ENCODE measurements at regions not wholly inside any gene's neighbourhood (a gene's known extent, or its start where the extent isn't known, plus 50 kb on each side); places are given as distances from the start of the nearest gene placed in this dataset.
A peak's percentile ranks its signal among the peaks of the same experiment; 100 is the strongest.
"Not testable (repeated sequence)": the region's sequence is repeated elsewhere in the genome, so short reads cannot be mapped to it uniquely, and the experiment has no call there.

DNA sequence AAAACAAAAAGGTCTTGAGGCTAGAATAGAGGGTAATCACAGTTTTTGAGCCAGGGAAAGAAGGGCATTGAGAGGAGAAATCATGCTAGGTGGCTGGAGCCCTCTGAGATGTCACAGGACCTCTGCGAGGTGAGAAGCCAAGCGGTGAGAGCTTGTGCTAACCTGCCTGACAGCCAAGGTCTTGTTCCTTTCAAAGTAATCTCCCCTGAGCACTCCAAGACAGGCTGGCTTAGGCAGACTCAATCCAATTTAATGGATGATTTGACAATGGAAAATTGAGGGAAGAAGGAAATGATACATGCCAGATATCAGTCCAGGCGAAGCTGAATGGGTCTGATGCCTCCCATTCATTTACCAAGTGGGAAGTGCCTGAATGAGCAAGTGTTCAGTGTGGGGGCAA, 311.9 kb upstream of the PTBP2 start:
- DNase-seq (ENCODE audit: low read depth, low spot score), result no peak

DNA sequence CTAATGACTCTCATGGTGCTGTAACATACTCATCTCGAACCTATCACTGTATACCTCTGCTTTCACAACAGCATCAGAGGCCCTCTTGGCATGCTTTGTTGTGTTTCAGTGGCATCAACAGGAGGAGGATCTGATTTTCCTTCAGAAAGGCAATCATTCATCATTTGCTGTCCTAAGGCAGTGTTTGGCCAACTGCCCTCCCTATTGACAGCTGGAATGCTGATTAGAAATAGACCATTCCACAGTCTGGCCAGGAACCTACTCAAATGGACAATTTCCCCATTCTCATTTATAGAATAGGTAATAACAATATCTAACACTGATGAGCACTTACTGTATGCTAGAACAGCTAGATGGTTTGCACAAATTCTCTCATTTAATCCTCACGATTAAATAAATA, 310.6 kb upstream of the PTBP2 start:
- no peak for DNase-seq (ENCODE audit: low read depth, low spot score)

DNA sequence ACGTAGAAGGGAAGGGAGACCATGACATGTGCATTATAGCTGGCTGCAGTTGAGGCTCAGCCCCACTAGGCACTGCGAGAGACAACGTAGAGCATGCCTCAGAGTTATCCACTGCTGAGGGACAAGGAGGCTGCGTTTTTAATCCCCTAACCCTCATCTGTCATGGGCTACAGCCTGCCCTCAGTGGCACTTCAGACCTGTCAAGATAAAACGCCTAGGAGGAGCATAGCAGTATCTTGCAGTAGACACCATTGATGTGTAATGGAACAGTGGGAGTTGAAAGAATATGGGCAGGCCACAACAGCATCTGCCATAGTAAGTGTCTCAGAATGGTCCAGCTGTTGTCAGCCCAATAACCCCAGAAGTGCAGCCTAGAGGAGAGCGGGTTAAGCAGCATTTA, 307.0 kb upstream of the PTBP2 start:
- no peak for DNase-seq (ENCODE audit: low read depth, low spot score)

DNA sequence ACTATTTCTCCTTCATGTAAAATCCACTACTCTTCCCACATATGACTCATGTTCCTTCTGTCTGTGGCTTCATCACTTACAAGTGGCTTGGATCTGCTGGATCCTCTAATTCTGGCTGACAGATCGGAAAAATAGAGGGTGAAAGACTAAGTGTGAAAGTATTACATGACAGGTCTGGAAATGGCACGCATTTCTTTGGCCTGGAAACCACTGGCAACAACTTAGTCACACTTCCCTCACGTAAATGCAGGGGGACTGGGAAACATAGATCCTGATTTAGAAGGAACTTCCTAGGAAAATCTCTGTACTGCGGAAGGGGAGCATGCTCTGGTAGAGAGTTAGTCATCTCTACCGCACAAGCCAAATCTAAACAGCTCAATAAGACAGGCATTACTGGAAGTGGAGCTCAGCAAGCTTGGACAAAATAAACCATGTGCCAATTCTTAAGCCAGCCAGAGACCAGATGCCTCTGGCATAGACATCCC, 305.4 kb upstream of the PTBP2 start:
- DNase-seq (ENCODE audit: low read depth, low spot score), result no peak

DNA sequence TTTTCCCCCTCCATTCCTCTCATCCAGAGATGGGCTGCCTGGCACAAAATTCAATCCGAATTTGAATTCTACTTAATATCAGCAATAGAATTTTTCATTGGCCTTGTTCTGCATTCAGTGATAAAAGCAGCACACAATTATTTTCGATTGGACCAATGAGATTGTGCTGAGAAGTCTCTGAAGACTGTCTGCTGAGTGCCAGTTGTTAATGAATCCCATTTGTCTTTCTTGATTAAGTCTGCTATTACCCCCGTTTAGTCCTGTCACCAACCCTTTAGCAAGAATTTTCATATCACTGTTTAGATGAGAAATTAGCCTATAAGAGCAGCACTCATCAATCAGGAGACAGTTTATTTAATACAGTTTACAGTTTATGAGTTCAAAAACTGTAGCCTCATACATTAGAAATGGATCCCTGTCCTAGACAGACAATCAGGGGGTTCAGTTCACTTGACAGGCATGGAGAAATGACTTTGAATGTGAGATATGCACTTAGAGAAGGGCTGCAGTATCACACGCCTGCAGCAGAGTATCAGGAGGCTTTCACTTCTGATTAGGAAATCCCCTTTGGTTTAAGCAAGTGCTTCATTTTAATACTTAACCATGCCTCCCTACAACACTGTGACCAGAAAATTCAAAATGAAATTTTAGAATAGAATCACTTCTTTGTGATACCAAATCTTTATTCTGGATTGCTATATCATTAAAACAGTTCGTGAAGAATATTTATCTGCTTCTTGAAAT, 304.7 kb upstream of the PTBP2 start:
- no peak for DNase-seq (ENCODE audit: low read depth, low spot score)

DNA sequence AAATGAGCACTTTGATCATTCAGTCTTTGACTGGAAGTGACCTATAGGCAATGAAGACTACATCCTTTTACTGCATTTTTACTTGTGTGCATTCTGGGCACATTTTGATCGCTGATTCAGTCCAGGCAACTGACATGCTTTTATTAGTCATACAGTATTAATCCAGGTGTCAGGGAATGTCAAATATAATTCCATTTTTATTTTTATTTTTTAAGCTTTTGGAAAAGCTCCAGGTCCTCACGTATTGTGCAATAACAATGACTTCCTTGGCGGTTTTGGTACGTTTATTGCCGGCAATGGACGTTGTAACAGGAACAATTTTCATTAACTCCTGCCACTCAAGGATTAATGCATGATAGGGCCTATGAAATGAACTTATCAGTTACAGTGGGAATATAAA, 302.6 kb upstream of the PTBP2 start:
- DNase-seq (ENCODE audit: low read depth, low spot score), result no peak

DNA sequence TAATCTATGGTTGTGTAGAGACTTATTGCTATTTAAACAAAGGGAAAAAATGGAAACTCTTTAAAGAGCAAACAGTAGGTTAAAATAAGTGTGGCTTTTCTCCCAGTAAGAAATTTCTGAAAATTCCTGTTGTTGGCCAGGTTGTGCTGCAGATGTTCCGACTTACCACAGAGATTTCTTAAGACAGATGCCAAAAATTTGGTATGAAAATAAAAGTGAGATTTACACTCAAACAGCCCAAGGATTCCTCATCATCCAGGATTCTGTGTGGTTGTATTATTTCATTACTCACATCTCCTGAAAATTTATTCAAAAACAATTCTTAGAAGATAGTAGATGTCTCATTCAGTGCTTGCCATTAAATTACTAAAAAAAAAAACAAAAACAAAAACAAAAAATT, 296.7 kb upstream of the PTBP2 start:
- no peak for DNase-seq (ENCODE audit: low read depth, low spot score)

DNA sequence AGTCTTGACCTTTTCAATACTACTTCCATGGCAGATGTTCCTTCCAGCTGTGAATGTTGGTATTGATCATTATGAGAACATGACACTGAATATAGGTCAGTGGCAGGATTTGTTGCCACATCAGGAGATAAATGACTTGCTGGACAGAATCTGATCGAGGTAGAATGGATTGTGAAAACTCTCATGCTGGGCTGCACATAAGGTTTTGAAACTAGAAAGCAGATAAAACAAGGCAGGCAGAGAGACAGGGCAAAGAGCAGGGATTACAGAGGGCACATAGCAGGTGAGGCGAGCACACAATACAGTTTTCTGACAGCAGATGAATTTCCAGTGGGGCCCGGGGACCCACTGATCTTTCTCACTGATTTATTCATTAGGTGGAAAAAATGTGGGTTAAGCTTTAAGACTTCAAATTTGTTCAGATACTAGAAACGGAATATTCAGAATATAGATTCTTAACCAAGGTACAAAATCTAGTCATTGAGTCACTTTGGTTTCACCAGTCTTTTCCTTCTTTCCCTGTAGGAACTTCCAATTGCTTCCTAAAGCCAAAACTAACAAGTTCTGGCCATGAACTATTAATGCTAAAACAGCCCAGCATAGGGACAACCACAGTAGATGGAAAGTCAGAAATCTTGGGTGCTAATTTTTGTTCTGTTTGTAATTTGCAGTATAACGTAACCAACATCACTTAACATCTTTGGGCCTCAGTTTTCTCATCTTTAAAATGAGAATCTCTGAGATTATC, 296.0 kb upstream of the PTBP2 start:
- DNase-seq (ENCODE audit: low read depth, low spot score), result no peak

DNA sequence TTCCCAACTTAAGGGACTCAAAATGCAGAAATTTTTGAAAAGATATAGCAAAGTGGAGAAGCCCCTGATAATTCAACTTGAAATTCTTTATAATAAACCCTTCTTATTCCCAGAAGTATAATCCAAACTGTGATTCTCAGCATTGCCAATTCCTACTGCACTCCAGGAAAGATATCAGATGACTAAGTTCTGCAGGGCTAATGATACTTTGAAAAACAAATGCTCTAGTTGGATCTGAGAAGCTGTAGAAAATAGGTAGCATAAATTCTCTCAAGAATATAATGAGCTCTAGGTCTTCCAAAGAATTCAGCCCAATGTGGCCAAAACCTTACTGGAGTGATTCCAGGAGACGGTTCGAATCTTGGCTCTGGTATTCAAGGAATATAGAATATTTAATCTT, 294.0 kb upstream of the PTBP2 start:
- no peak for DNase-seq (ENCODE audit: low read depth, low spot score)

DNA sequence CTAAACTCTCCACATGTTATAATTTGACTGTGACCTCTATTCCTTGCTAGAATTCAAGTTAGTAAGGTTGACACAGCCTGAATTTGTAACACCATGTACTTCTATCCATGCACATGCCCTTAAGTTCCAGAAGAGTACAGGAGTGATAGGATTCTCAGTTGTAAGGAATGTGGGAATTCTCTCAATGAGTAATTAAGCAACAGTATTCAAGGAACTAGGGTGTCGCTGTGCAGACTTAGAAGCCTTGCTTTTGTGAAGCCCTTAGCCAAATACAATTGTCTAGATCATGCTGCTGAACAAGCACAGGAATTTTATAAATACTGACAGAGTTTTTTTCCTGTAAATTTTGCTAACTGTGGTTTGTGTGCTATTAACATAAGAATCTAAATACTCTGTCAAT, 276.3 kb upstream of the PTBP2 start:
- no peak for DNase-seq (ENCODE audit: low read depth, low spot score)

DNA sequence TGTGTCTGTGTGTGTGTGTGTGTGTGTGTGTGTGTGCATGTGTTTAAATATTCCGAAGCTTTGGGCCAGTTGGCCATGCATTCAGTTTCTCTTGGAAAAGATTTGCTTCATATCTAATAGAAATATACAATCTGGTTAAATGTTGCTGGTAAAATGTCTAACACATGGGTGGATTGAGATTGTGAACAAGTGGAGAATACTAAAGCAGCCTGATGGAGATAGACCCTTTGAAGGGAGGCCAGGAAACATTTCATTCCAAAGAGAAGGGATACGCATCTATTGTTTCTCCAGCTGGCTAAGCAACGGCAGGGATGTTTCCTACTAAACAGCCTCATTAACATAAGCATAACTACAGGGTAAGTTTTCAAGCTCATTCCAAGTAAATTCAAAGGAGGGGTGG, 257.5 kb upstream of the PTBP2 start:
- no peak for DNase-seq (ENCODE audit: low read depth, low spot score)

DNA sequence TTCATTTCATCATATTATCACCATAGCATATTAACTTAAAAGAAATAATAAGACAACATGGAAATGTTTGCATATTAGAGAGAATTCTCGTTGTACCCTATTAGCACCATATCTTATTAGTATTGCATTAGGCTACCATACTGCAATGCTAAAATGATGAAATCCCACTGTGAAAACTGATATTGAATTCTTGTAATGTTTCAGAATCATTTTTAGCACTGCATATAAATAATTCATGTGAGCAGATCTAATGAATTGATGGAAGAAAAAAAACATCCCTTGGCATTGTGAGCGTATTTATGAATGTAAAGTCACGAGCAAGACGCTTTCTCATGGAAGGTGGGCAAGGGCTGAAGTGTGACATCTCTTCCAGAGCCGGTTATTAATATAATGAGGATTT, 257.1 kb upstream of the PTBP2 start:
- no peak for DNase-seq (ENCODE audit: low read depth, low spot score)

DNA sequence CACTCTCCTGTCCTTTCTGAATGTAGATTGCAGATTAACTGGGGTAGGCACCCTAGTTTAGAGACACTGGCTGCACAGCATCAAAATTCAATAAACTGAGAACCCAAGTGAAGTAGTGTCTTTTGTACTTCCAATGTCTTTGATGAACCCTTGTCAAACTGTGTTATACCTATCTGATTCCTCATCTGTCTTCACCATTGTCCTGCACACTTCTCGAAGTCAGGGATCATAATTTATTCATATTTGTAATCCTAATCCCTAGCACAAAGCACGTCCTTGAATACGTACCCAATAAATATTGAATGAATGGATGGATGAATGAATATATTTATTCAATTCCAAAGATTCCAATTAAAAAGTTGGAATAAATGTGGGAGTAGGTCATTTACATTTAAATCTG, 256.6 kb upstream of the PTBP2 start:
- no peak for DNase-seq (ENCODE audit: low read depth, low spot score)

DNA sequence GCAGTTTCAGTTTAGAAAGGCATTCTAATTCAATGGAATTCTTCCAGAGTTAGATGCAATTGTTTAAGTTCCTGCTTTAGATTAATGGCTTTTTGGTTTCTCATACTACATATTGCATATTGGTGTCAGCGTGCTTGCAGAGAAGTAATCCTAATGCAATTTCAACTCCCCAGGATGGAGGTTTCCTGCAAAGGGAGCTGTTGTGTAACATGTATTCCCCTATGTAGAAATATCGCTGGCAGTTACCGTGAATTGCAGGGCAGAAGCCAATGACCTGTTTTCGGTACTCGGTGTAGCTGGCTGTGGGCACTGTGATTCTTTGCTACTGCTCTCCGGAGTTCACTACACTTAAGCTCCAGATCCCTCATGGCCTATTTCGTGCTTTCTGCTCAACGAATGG, 256.1 kb upstream of the PTBP2 start:
- DNase-seq (ENCODE audit: low read depth, low spot score), result no peak

DNA sequence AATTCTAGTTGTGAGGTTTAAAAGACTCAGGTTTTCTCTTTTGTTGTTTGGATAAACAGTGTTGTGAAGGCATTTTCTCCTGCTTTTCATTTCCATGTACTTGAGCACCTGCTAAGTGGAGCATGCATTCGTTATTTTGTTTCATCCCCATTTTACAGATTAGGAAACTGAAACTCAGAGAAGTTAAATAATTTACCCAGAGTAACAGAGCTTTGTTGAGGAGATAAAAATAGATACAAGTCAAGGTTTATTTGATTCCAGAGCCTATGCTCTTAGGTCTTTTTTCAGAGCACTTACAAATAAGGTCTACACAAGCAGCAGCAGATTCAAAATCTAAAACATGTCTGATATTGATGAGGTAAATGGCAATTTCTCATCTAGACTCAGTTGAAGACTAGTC, 254.7 kb upstream of the PTBP2 start:
- DNase-seq (ENCODE audit: low read depth, low spot score), result no peak

DNA sequence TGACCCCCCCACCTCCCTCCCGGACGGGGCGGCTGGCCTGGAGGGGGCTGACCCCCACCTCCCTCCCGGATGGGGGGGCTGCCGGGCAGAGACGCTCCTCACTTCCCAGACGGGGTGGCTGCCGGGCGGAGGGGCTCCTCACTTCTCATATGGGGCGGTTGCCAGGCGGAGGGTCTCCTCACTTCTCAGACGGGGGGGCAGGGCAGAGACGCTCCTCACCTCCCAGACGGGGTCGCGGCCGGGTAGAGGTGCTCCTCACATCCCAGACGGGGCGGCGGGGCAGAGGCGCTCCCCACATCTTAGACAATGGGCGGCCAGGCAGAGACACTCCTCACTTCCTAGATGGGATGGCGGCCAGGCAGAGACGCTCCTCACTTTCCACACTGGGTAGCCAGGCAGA, 251.9 kb upstream of the PTBP2 start:
- not testable (repeated sequence) for DNase-seq (ENCODE audit: low read depth, low spot score)

DNA sequence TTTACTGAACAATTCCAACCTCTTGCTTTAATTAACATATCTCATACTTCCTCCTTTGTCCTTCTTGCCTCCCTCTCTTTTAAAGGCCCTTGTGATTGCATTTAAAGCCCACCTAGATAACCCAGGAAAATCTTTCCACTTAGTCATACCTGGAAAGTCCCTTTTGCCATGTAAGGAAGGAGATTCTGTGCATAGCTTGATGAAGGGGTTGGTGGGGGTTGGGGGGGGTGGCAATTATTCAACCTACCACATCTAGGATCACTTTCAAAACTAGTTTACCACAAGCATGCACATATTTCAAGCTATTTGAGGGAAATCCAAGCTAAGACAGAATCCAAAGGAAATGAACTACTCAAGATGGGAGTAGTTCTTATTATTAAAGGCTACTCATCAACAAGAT, 249.1 kb upstream of the PTBP2 start:
- DNase-seq (ENCODE audit: low read depth, low spot score), result no peak

DNA sequence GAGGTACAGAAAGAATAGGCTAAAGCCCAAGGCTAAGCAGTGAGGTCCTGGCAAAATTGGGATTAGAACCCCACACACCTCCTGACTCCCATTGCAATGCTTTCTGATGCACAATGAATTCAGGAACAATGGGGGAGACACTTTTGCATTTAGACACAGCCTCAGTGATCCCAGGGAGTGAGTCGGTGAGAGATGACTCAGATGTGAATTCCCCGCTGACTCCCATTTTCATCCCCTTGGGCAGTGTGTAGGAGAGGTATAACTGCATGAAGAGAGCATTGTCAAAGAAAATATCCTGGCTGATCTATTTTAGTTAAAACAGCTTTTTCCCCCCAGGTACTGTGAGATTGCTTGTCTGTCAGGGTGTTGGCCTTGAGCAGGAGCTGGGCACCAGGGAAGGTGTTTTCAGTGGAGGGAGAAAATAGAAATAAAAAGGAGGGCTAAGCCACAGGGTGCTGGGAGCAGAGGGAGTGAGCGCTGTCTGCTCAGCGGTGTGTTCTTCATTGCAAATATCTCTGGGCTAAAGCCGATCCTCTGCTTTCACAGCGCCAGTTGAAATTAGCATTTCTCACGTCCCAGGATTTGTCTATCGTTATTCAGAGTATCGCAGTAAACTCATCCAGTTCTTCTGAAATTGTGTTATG, 247.7 kb upstream of the PTBP2 start:
- no peak for DNase-seq (ENCODE audit: low read depth, low spot score)

DNA sequence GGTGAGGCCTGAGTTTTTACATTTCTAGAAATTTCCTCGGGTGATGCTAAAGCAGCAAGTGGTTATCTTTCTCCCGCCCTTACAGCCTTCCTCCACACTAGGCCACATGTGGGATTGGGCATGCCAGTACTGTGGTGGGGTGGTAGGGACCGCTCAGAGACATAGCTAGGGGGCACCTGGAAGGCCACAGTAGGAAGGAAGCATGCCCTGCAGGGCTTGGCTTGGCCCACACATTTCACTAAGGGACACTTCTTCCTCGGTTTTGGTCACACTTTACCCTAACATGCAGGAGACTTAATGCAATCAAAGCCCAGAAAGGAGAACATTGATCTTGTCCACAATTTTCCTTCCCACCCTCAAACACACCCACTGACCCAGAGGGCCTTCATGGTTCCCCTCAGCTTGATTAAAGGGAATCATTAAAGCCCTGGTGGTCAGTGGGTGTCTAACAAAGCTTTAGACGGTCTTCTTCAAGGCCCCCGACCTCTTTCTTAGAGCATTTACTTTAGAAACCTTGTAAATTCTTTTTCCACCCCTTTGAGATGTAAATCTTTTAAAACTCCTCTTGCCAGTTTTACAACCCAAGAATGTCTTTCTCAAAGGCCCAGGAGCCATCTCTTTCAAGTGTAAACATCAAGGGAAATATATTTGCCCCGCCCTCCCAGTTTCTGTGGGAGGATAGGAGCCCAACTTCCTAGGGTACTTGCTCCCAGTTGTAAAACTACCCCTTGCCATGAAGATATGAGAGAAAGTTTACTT, 246.4 kb upstream of the PTBP2 start:
- peak; percentile 76 for DNase-seq (ENCODE audit: low read depth, low spot score)

DNA sequence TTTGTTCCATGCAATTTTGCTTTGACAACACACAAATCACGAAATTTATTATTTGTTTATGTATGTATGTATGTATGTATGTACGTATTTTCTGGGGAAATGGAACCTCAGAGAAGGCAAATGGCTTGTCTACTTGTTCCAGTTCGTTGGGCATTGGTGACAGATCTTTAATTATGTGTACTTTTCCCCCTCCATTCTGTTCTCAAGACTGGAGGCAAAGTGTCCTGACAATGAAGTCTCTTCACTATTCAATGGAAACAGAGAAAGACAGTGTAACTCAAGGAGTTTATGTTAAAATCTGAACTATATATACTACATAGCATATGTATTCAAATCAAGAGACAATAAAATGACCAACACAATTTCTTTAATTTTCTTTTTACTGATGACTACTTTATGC, 245.7 kb upstream of the PTBP2 start:
- DNase-seq (ENCODE audit: low read depth, low spot score), result no peak

DNA sequence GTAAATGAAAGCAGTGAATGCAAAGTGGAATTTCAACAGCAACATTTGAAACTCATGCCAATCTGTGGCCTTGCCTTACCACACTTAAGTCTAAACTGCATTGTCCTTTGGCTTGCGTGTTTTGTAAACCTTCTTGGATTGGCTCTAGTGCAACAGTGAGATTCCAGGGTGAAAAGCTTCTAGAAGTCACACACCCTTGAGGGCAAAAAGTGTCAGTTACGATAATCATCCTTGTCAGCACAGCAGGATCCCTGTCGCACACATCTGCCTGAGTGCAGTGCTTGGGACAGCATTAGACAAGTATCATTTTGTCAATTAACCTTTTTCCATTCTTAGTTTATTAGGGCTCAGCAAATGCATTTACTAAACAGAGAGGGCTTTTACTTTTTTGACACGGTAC, 243.4 kb upstream of the PTBP2 start:
- no peak for DNase-seq (ENCODE audit: low read depth, low spot score)

DNA sequence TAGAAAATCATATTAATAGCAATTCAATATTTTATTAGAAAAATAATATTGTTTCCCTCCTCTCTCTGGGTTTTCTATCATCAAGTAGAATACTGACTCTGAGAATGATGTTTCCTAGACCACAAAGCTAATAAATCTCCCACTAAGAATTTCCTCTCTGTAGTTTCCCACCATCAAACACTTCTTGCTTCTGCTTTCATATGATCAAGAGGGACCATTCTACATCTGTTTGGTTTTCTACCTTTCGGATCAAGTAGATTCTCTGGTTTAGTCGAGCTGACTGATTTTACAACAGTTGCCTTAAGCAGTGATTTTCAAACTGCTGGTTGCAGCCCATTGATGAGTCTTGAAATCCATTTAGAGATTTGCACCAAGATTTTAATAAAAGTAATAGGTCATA, 240.2 kb upstream of the PTBP2 start:
- no peak for DNase-seq (ENCODE audit: low read depth, low spot score)
